Iris pigment epithelial cell (primary cell): ENCODE measurements at regions not wholly inside any gene's neighbourhood (a gene's known extent, or its start where the extent isn't known, plus 50 kb on each side); places are given as distances from the start of the nearest gene placed in this dataset.

Source experiments
- DNase-seq: peaks from one replicate; pipeline ENCODE4 v3.0.0-alpha.2; 2011; ENCODE audit warnings: low read depth

GRCh38 chr11:30811226-30811755, 225.1 kb upstream of the MPPED2 start:
- no peak for DNase-seq

- DNase-seq = no peak
Measured at GRCh38 chr11:30810116-30810515, 224.0 kb upstream of the MPPED2 start.

DNA sequence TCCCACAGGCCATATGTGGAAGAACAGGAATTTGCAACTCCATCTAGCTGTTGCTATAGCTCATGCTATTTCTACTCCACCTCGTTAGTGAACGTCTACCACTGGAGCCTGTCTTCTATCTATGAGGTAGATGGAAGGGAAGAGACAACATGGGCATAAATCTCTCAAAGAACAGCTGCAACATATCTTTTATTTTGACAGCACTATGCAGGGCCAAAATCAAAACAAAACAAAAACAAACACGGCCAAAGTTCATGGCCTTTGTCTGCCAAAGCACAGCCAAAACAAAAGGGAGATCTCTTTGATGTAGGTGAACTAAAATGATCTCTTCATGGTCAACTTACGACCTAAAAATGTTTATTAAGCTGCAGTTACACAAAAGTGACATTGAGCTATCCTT, 215.2 kb upstream of the MPPED2 start:
- DNase-seq = no peak

DNA sequence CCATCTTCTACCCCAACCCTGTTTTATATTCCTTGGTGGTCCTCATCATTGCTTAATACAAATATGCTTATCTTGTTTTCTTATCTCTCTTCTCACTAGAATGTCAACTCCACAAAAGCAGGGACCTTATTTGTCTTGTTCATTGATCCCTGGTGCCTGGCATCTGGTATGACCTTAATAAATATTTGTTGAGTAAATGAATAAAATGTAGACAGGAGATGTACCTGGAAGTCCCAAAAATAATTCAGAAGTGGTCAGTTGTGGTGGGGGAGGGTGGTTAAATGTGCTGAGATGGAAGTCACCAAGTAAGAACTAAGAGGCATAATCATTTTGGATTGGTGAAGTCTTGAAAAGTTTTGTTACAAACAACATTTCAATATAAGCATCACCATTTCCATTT, 214.8 kb upstream of the MPPED2 start:
- DNase-seq = no peak

DNA sequence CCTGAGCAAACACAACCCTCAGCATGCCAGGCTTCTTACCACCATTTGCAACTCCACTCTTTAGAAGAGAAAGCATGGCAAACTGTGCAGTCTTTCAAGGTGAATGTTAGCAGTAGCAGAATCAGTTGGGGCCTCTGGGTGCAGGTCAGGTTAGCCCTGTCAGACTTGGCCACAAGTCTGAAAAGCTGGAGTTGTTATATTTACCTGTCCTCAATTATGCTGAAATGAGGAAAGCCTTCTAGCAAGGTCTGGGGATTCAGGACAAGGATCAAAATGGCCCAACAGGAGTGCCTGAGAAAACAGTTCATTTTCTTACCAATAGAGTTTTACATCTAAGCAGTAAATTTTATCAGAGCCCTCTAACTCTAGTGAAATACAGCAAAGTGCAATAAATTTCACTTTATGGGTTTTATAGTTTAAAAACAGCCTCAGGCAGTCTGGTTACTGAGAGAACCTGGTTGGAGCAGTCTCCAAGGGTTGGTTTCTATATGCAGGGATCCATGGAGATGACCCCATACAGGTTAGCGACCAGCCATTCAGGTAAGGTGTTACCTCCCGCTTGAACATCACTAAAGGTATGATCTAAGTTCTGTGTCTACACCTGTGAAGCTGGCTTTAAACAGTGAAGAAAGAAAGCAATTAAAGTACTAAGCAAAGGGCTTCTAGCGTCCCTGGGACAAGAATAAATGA, 212.5 kb upstream of the MPPED2 start:
- DNase-seq = no peak

- peak; percentile 53 for DNase-seq
Measured at GRCh38 chr11:30789270-30789669, 203.1 kb upstream of the MPPED2 start.

DNA sequence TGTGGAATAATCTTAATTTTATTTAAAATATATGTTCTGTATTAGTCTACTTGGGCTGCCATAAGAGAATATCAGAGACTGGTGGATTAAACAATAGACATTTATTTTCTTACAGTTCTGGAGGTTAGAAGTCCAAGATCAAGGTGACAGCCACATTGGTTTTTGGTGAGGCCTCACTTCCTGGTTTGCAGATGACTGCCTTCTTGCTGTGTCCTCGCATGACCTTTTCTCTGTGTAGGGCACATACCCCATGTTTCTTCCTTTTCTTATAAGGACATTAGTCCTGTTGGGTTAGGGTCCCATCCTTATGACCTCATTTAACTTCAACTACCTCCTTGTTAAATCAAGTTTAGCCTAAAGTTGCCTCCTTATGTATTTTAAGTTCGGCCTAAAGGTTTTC, 202.7 kb upstream of the MPPED2 start:
- no peak for DNase-seq

- peak; percentile 40 for DNase-seq
Measured at GRCh38 chr11:30786256-30787110, 200.3 kb upstream of the MPPED2 start.

DNA sequence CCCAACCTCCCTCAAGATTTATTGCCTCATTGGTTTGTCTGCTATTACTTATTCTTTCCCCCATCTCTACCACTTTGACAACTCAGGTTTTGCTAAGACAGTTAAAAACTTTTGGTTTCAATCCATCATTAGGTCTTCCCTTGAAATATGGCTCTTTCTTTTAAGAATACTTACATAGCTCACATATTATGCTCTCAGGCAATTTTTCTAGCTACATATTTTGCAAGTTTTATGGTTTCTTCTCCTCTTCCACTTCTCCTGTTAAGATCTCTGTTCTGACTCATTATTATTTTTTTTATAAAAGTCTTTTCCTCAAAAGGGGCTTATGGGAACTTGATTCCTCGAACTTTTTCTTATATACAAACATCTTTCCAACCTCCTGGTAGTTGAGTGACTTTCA, 192.4 kb upstream of the MPPED2 start:
- DNase-seq = no peak

GRCh38 chr11:30775233-30775522, 189.0 kb upstream of the MPPED2 start:
- DNase-seq = no peak

DNA sequence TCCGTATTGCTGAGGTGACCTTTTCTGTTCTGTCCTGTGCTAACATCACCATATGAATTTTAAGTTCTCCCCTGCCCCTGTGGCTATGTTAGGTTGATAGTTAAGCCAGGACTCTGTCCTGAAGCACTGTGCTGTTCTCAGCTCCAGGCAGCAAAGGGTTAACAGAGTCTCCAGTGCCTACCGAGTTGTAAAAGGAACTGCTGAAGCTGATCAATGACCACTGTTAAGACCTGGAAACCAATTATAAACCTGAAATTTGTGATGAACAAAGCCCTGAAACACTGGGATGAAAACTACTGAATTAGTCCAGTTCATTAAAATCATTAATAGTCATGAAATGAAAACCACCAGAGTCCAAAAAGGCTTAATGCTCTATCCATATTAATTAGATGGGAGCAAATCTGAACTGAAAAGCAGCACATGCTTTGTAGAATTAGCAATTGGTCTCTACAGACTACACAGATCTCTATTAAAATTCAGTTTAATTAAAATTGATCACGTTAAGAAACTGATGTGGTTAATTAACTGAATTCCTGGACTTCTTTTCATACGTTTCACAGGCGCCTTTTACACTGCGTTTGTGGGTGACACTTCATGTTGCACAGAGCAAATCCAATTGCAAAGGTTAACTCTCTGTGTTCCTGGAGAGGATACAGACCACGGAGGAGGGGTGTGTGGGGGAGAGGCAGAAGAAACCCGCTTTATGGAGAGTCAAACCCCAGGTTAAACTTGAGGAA, 188.5 kb upstream of the MPPED2 start:
- no peak for DNase-seq

- no peak for DNase-seq
Measured at GRCh38 chr11:30772908-30773307, 186.8 kb upstream of the MPPED2 start.

GRCh38 chr11:30763951-30764350, 177.8 kb upstream of the MPPED2 start:
- DNase-seq = no peak

DNA sequence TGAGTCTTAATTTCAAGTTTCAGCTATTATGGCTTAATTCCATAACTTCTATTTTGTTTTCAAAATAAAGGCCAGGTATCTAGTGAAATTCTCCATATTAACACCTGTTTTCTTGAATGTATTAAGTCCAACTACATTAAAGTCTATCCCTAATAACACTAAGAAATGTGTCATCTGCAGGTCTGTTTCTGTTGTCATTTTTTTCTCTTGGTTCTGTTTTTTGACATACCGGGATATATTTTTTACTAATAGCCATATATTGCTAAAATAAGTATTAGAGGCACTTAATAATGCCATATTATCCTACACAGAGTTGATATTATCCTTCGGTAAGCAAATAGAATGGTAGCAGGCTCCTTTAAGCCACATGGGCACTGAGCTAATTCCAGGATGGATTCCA, 176.0 kb upstream of the MPPED2 start:
- no peak for DNase-seq

DNA sequence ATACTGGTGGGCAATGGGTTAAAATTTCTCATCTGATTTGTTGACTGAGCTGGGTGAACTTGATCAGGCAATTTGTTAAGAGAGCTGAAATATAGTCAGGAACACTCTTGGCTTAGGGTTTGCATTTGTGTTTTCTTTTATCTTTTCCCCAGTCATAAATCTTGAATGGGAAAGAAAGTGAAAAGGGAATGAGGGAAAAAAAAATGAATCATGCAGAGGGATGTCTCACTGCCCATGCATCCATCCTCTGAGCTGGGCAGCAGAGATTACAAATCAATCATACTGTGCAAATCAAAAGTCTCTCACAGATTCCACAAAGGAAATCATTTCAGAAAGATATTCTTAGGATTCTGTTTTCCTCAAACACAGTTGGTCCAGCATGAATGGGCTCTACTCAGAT, 174.2 kb upstream of the MPPED2 start:
- DNase-seq = no peak

GRCh38 chr11:30758946-30759504, 172.9 kb upstream of the MPPED2 start:
- no peak for DNase-seq

GRCh38 chr11:30758518-30758917, 172.4 kb upstream of the MPPED2 start:
- DNase-seq = no peak

- peak; percentile 3 for DNase-seq
Measured at GRCh38 chr11:30758012-30758411, 171.9 kb upstream of the MPPED2 start.

DNA sequence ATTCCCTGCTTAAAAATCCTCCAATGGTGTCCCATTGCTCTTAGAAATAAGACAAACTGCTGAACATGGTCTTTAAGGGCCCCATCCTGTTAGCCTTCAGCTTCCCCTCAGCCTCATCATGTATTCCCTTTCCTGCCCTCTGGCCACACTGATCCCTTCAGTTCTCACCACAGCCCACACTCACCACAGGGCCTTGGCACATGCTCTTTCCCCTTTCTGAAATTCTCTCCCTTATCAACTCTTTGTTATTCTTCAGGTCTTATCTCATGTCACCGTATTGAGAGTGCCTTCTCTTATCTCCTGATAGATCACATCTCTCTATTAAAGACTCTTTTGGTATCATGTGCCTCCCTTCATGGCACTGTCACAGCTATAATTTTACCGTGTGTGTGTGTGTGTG, 167.8 kb upstream of the MPPED2 start:
- DNase-seq = no peak

DNA sequence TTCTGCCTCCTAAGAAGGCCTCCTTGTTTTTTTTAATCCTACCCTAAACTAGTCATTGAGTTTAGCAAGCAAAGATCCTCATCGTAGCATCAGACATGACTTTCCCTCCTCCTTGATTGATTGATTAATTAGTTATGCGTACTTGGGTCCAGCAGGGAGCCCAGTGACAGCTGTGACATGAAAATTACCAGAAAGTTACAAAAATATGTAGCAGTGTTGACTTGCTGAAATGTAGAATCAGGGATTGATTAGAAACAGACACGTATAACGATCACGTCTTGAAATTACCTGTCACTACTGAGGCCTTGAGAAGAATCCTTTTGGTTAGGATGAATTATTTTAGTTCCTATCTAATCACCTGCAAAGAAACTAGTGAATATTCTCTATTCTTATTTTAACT, 167.4 kb upstream of the MPPED2 start:
- no peak for DNase-seq

DNA sequence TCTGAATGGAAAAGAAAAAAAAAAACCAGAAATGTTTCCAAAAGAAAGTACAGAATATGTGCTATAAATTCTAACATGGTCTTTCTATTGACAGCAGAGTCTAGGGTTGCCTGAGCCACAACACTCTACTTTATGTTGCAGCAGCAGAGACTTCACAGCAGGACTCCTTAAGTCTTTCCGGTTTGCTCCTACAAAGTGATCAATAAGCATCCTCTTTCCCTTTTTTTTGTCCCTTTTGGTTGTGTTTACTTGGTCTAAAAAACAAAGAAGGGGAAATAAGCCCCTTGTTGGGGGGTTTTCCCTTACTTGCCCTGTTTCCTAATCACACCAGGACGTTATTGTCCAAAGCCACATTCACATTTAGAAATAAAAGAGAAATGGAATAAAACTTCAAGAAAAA, 163.1 kb upstream of the MPPED2 start:
- no peak for DNase-seq

GRCh38 chr11:30741039-30741550, 154.9 kb upstream of the MPPED2 start:
- DNase-seq = peak; percentile 83
